ENCODE measurements at regions not wholly inside any gene's neighbourhood (a gene's known extent, or its start where the extent isn't known, plus 50 kb on each side); places are given as distances from the start of the nearest gene placed in this dataset.

DNA sequence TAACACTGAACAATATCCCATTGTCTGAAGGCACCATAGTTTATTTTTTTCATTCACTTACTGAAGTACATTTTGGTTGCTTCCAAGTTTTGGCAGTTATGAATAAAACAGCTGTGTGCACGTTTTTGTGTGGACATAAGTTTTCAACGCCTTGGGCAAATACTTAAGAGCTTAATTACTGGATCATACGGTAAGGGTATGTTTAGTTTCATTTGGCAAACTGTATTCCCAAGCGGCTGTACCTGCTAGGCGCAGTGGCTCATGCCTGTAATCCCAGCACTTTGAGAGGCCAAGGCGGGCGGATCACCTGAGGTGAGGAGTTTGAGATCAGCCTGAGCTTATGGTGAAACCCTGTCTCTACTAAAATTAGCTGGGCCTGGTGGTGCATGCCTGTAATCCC, 63.7 kb upstream of the FAM120A start:
- H3K4me3 ChIP-seq: no peak overlapping the region
- ATAC-seq (ENCODE audit: low FRiP score in 2 of 2) (peak in 1 of 2 donors; percentile 46), DNase-seq (peak in 1 of 2 donors; percentile 75)
- TF ChIP-seq POLR2AphosphoS5 (IDR thresholded peaks at IDR 0.05): no peak
- no peak for TF ChIP-seq EP300 (IDR thresholded peaks at IDR 0.05)
- TF ChIP-seq, protein P1, sequence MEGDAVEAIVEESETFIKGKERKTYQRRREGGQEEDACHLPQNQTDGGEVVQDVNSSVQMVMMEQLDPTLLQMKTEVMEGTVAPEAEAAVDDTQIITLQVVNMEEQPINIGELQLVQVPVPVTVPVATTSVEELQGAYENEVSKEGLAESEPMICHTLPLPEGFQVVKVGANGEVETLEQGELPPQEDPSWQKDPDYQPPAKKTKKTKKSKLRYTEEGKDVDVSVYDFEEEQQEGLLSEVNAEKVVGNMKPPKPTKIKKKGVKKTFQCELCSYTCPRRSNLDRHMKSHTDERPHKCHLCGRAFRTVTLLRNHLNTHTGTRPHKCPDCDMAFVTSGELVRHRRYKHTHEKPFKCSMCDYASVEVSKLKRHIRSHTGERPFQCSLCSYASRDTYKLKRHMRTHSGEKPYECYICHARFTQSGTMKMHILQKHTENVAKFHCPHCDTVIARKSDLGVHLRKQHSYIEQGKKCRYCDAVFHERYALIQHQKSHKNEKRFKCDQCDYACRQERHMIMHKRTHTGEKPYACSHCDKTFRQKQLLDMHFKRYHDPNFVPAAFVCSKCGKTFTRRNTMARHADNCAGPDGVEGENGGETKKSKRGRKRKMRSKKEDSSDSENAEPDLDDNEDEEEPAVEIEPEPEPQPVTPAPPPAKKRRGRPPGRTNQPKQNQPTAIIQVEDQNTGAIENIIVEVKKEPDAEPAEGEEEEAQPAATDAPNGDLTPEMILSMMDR (IDR thresholded peaks at IDR 0.05): no peak
- no peak for TF ChIP-seq POLR2A (IDR thresholded peaks at IDR 0.05)
- WGBS, 2 donors: 66 to 78% methylated on average over 7 of the region's 7 CpGs
- H3K9me3 ChIP-seq: no peaks in the 10 kb centered on the region
- no peak overlapping the region for H3K27ac ChIP-seq
- H3K4me1 ChIP-seq: no peaks in the 10 kb centered on the region
- no peaks in the 10 kb centered on the region for H3K27me3 ChIP-seq
- no peaks in the 10 kb centered on the region for H3K36me3 ChIP-seq

DNA sequence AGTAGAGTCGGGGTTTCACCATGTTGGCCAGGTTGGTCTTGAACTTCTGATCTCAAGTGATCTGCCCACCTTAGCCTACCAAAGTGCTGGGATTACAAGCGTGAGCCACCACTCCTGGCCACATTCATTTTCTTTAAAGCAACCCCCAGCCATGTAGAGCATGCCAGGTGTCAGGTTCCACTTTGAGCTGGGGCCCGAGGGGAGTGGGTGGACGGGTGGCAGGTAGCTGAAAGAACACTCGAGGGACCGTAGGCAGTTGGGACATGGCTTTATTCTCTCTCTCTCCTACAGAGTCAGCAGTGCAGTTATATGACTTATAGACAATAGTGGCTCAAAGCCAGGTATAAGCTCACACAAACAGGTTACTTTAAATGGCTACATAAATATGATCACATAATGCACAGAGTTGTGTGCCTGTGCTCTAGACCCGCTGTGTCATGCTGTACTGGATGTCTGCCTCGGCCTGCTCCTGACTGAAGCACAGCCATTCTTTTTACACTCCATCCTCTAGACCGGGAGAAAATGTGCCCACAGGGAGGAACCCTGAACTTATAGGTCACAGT, 60.5 kb upstream of the FAM120A start:
- no peak for ATAC-seq (ENCODE audit: low FRiP score in 2 of 2)
- H3K4me1 ChIP-seq: no peaks in the 10 kb centered on the region
- H3K27me3 ChIP-seq: no peaks in the 10 kb centered on the region
- 74 to 76% methylated on average over 9 of the region's 9 CpGs for WGBS, 2 donors
- H3K4me3 ChIP-seq: no peak overlapping the region
- H3K27ac ChIP-seq: no peak overlapping the region
- H3K9me3 ChIP-seq: no peaks in the 10 kb centered on the region
- no peak for DNase-seq
- TF ChIP-seq POLR2AphosphoS5 (IDR thresholded peaks at IDR 0.05) (no peak), POLR2A (IDR thresholded peaks at IDR 0.05) (no peak), EP300 (IDR thresholded peaks at IDR 0.05) (no peak)
- TF ChIP-seq, protein P1 (IDR thresholded peaks at IDR 0.05): no peak
- no peaks in the 10 kb centered on the region for H3K36me3 ChIP-seq

DNA sequence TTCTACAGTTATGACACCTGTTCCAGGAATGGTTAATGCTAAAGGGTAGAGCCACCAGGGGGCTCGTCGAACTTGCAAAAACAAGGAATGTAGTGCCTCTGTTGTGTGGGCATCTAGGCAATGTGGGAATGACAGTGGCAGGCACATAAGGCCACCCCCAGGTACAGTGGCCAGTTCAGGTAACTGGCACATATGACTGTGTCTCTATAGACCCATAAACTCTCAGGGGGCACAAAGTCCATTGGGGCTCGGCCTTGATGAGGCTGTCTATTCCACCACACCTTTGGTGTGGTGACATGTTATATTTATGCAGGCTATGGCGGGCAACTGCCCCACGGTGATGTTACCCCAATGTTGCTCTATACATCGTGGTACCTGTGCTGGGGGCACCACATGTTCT, 59.6 kb upstream of the FAM120A start:
- Histone ChIP-seq H3K27me3 (no peaks in the 10 kb centered on the region), H3K36me3 (no peaks in the 10 kb centered on the region), H3K9me3 (no peaks in the 10 kb centered on the region), H3K4me3 (no peak overlapping the region), H3K27ac (no peak overlapping the region), H3K4me1 (no peaks in the 10 kb centered on the region)
- WGBS, 2 donors: 86 to 92% methylated on average over 5 to 6 of the region's 6 CpGs
- DNase-seq (no peak), ATAC-seq (ENCODE audit: low FRiP score in 2 of 2) (no peak)
- TF ChIP-seq POLR2AphosphoS5 (IDR thresholded peaks at IDR 0.05) (no peak), POLR2A (IDR thresholded peaks at IDR 0.05) (no peak), EP300 (IDR thresholded peaks at IDR 0.05) (no peak)
- TF ChIP-seq, protein P1 (IDR thresholded peaks at IDR 0.05): no peak

DNA sequence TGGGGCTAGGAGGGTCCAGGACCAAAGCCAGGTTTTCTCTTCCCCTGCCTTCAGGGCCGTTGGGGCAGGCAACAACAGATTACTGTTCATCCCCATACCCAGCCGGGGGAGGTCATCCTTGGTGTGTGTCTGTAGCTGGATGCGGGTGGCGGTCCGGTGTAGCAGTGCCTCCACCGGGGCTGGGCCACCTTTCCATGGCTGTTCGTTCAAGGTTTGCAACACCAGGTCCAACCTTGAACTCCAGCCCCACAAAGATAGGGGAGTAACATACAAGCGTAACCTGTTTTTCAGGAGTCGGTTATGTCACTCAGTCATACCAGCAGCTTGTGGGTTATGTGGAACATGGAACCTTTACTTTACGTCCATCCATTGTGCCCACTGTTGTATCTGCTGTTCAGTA, 58.5 kb upstream of the FAM120A start:
- Histone ChIP-seq H3K27ac (no peak overlapping the region), H3K9me3 (no peaks in the 10 kb centered on the region), H3K36me3 (no peaks in the 10 kb centered on the region), H3K27me3 (no peaks in the 10 kb centered on the region), H3K4me1 (peaks cover 0 to 4% (median 1%) of the 10 kb centered on the region in 4 donors), H3K4me3 (no peak overlapping the region)
- ATAC-seq (ENCODE audit: low FRiP score in 2 of 2) (no peak), DNase-seq (peak in 1 of 2 donors; percentile 39)
- TF ChIP-seq, protein P1 (IDR thresholded peaks at IDR 0.05): no peak
- TF ChIP-seq POLR2AphosphoS5 (IDR thresholded peaks at IDR 0.05) (no peak), POLR2A (IDR thresholded peaks at IDR 0.05) (no peak), EP300 (IDR thresholded peaks at IDR 0.05) (no peak)
- WGBS, 2 donors: 94 to 97% methylated on average over 10 of the region's 10 CpGs

Small RNAs in the stretch of these regions (small RNA-seq; reads per million reads assigned to genes)
- 0 reads per million in 4 donors for gene RNU6-829P
